Hepatocyte (in vitro differentiated cells): ENCODE measurements at regions not wholly inside any gene's neighbourhood (a gene's known extent, or its start where the extent isn't known, plus 50 kb on each side); places are given as distances from the start of the nearest gene placed in this dataset.

Experiments used
- DNase-seq: peaks from one replicate; pipeline ENCODE4 v3.0.0-alpha.2; 2016; ENCODE audit warnings: low spot score
- H2AFZ ChIP-seq: fragments of 200-600 bp; sonication (generic); 2 replicates; pipeline ENCODE4 v1.6.0; 2016; ENCODE audit warnings: antibody characterized with exemption, mild to moderate bottlenecking
- H3K27ac ChIP-seq: fragments of 200-600 bp; sonication (generic); 2 replicates; pipeline ENCODE4 v1.5.1; 2016; ENCODE audit warnings: mild to moderate bottlenecking
- H3K27me3 ChIP-seq: fragments of 200-600 bp; sonication (generic); 2 replicates; pipeline ENCODE4 v1.6.1; 2016
- H3K36me3 ChIP-seq: fragments of 200-600 bp; sonication (generic); replicated peaks from 2 replicates; pipeline ENCODE4 v1.5.1; 2016; ENCODE audit warnings: low read depth; ENCODE audit not compliant: insufficient read depth
- H3K4me1 ChIP-seq: fragments of 200-600 bp; sonication (generic); 2 replicates; pipeline ENCODE4 v1.5.1; 2016; ENCODE audit warnings: mild to moderate bottlenecking, moderate library complexity; ENCODE audit not compliant: insufficient read depth
- H3K4me2 ChIP-seq: fragments of 200-600 bp; sonication (generic); 2 replicates; pipeline ENCODE4 v1.6.0; 2016
- H3K4me3 ChIP-seq: fragments of 200-600 bp; sonication (generic); 2 replicates; pipeline ENCODE4 v1.5.1; 2016; ENCODE audit warnings: mild to moderate bottlenecking
- H3K79me2 ChIP-seq: fragments of 200-600 bp; sonication (generic); 2 replicates; pipeline ENCODE4 v1.6.0; 2017; ENCODE audit warnings: mild to moderate bottlenecking
- H3K9me2 ChIP-seq: fragments of 200-600 bp; sonication (generic); replicated peaks from 2 replicates; pipeline ENCODE4 v1.6.0; 2017; ENCODE audit warnings: mild to moderate bottlenecking; ENCODE audit not compliant: insufficient read depth
- H3K9me3 ChIP-seq: fragments of 200-600 bp; sonication (generic); 2 replicates; pipeline ENCODE4 v1.5.1; 2016; ENCODE audit warnings: low read depth, mild to moderate bottlenecking
- H4K20me1 ChIP-seq: fragments of 200-600 bp; sonication (generic); 2 replicates; pipeline ENCODE4 v1.6.0; 2016; ENCODE audit warnings: mild to moderate bottlenecking; ENCODE audit not compliant: insufficient read depth, poor library complexity, severe bottlenecking
- CTCF ChIP-seq: fragments of 200-600 bp; sonication (generic); IDR thresholded peaks from 2 replicates; pipeline ENCODE4 v1.5.1; 2016; ENCODE audit warnings: antibody characterized with exemption, mild to moderate bottlenecking; ENCODE audit not compliant: poor library complexity
- EZH2 ChIP-seq: fragments of 200-600 bp; sonication (generic); IDR thresholded peaks from 2 replicates; pipeline ENCODE4 v1.6.1; 2016; ENCODE audit warnings: antibody characterized with exemption, mild to moderate bottlenecking, borderline replicate concordance
- EZH2phosphoT487 ChIP-seq: fragments of 200-600 bp; sonication (generic); IDR thresholded peaks from one replicate; pipeline ENCODE4 v1.6.1; 2018; ENCODE audit warnings: antibody characterized with exemption, mild to moderate bottlenecking, low read depth, moderate library complexity; ENCODE audit not compliant: unreplicated experiment, severe bottlenecking
- WGBS: methylation state at CpG from one replicate; pipeline ENCODE4 v1.1.6; 2016; ENCODE audit warnings: low lambda C conversion rate; ENCODE audit errors: missing lambda C conversion rate; 5-methylcytosine and 5-hydroxymethylcytosine counted together

- DNase-seq = no peak
- no peaks in the 10 kb centered on the region for H3K79me2 ChIP-seq
- H3K9me3 ChIP-seq = no peaks in the 10 kb centered on the region
- H3K27ac ChIP-seq = no peak overlapping the region
- H3K36me3 ChIP-seq = no peaks in the 10 kb centered on the region
- H3K4me2 ChIP-seq = no peak overlapping the region
- no peaks in the 10 kb centered on the region for H3K27me3 ChIP-seq
- H3K9me2 ChIP-seq = no peaks in the 10 kb centered on the region
- TF ChIP-seq CTCF (no peak), EZH2phosphoT487 (no peak), EZH2 (no peak)
- no peaks in the 10 kb centered on the region for H3K4me1 ChIP-seq
- H3K4me3 ChIP-seq = no peak overlapping the region
- no peaks in the 10 kb centered on the region for H4K20me1 ChIP-seq
- no peak overlapping the region for H2AFZ ChIP-seq
- 65% methylated on average over 7 of the region's 7 CpGs for WGBS
These were observed 1294.3 kb upstream of the ATXN8OS start for GRCh38 chr13:68813180-68813796.

GRCh38 chr13:68810660-68811059, 1297.0 kb upstream of the ATXN8OS start:
- no peak overlapping the region for H3K27ac ChIP-seq
- TF ChIP-seq CTCF = peak; percentile 42
- TF ChIP-seq EZH2phosphoT487 = no peak
- no peak for TF ChIP-seq EZH2
- H3K9me2 ChIP-seq = no peaks in the 10 kb centered on the region
- DNase-seq = peak; percentile 8
- H3K9me3 ChIP-seq = no peaks in the 10 kb centered on the region
- H3K4me2 ChIP-seq = no peak overlapping the region
- no peaks in the 10 kb centered on the region for H3K36me3 ChIP-seq
- H3K27me3 ChIP-seq = no peaks in the 10 kb centered on the region
- no peak overlapping the region for H3K4me3 ChIP-seq
- H3K79me2 ChIP-seq = no peaks in the 10 kb centered on the region
- WGBS = 32% methylated on average over 1 of the region's 1 CpG
- H2AFZ ChIP-seq = no peak overlapping the region
- no peaks in the 10 kb centered on the region for H3K4me1 ChIP-seq
- no peaks in the 10 kb centered on the region for H4K20me1 ChIP-seq

- no peaks in the 10 kb centered on the region for H3K4me1 ChIP-seq
- H3K36me3 ChIP-seq = no peaks in the 10 kb centered on the region
- no peaks in the 10 kb centered on the region for H3K79me2 ChIP-seq
- no peaks in the 10 kb centered on the region for H3K27me3 ChIP-seq
- WGBS = 95% methylated on average over 3 of the region's 3 CpGs
- H3K9me2 ChIP-seq = no peaks in the 10 kb centered on the region
- H3K27ac ChIP-seq = no peak overlapping the region
- DNase-seq = no peak
- H3K4me2 ChIP-seq = no peak overlapping the region
- H4K20me1 ChIP-seq = no peaks in the 10 kb centered on the region
- no peak overlapping the region for H2AFZ ChIP-seq
- H3K9me3 ChIP-seq = no peaks in the 10 kb centered on the region
- no peak overlapping the region for H3K4me3 ChIP-seq
- TF ChIP-seq EZH2phosphoT487 (no peak), EZH2 (no peak), CTCF (no peak)
These were observed 1299.2 kb upstream of the ATXN8OS start for GRCh38 chr13:68808456-68808855.
